Gastrocnemius medialis (tissue), 4 donors: ENCODE measurements at regions not wholly inside any gene's neighbourhood (a gene's known extent, or its start where the extent isn't known, plus 50 kb on each side); places are given as distances from the start of the nearest gene placed in this dataset.

ENCODE experiments used
- ATAC-seq, 2 donors: fragments of 150-250 bp; one replicate each; pipeline ENCODE4 v1.9.1; 2016
- DNase-seq, 2 donors: peaks; one replicate each; pipeline ENCODE4 v3.0.0-alpha.2; 2019
- H3K27ac ChIP-seq, 4 donors: fragments of 200-600 bp; sonication (generic); 1 replicate in 1 of 4; 2 replicates in 3 of 4; pipeline ENCODE4 v1.5.1; 2016 to 2018; ENCODE audit warnings: mild to moderate bottlenecking in 2 of 4, moderate library complexity in 1 of 4
- H3K27me3 ChIP-seq, 3 donors: fragments of 200-600 bp; sonication (generic) in 2 of 3; 1 replicate in 1 of 3; 2 replicates in 2 of 3; pipeline versions ENCODE4 v1.5.1 to v1.6.0; 2016 to 2019; ENCODE audit warnings: mild to moderate bottlenecking in 1 of 3, moderate library complexity in 1 of 3
- H3K36me3 ChIP-seq, 2 donors: fragments of 200-600 bp; sonication (generic) in 1 of 2; one replicate each; pipeline ENCODE4 v1.5.1; 2017 to 2018
- H3K4me1 ChIP-seq, 2 donors: fragments of 200-600 bp; sonication (generic) in 1 of 2; one replicate each; pipeline ENCODE4 v1.5.1; 2016 to 2017; ENCODE audit warnings: mild to moderate bottlenecking in 2 of 2
- H3K4me3 ChIP-seq, 4 donors: fragments of 200-600 bp; sonication (generic) in 3 of 4; 1 replicate in 1 of 4; 2 replicates in 3 of 4; pipeline ENCODE4 v1.5.1; 2016 to 2019; ENCODE audit warnings: mild to moderate bottlenecking in 2 of 4
- H3K9me3 ChIP-seq, 3 donors: fragments of 200-600 bp; sonication (generic) in 2 of 3; 1 replicate in 1 of 3; 2 replicates in 2 of 3; pipeline ENCODE4 v1.5.1; 2016 to 2019
- CTCF ChIP-seq, 5 experiments: fragments of 450-650 bp in 3 of 5; fragments of 200-600 bp in 2 of 5; sonication (generic) in 2 of 5; IDR thresholded peaks in 4 of 5; conservative IDR thresholded peaks in 1 of 5; 1 replicate in 4 of 5; 2 replicates in 1 of 5; pipeline ENCODE4 v1.5.1; 2016 to 2019; ENCODE audit warnings: antibody characterized with exemption in 5 of 5, mild to moderate bottlenecking in 3 of 5, moderate library complexity in 3 of 5
- POLR2A ChIP-seq, 2 donors: fragments of 450-650 bp; IDR thresholded peaks; one replicate each; pipeline ENCODE4 v1.6.1; 2017; ENCODE audit warnings: antibody characterized with exemption in 2 of 2, mild to moderate bottlenecking in 2 of 2, moderate library complexity in 2 of 2
- in situ Hi-C, 4 donors: fragments of 200-750 bp; cut with MboI; loops; one replicate each; pipeline versions ENCODE4 v1.15.0 to v1.8.0; 2017; ENCODE audit warnings: low sequenced_read_pairs in 4 of 4
- intact Hi-C: fragments of 100-400 bp; cut with DNase I; formaldehyde crosslinking; loops from one replicate; pipeline ENCODE4 v1.15.1; 2023; ENCODE audit warnings: low total_unique reads

GRCh38 chr16:86662195-86662594, 83.8 kb downstream of the FOXL1 start:
- Histone ChIP-seq H3K4me3 (no peak overlapping the region), H3K9me3 (no peaks in the 10 kb centered on the region), H3K4me1 (peaks cover 46 to 83% of the 10 kb centered on the region in 2 donors), H3K36me3 (no peaks in the 10 kb centered on the region), H3K27ac (peak overlapping the region; percentile 82 to 96 (median 90)), H3K27me3 (no peaks in the 10 kb centered on the region)
- TF ChIP-seq POLR2A (IDR thresholded peaks at IDR 0.05) (no peak), CTCF (IDR thresholded peaks at IDR 0.05 in 4 of 5, conservative IDR thresholded peaks at IDR 0.05 in 1 of 5) (no peak)
- in situ Hi-C loops: no loop called here
- DNase-seq (no peak), ATAC-seq (no peak)
- intact Hi-C loops: loop anchor here (5.0 to 10.0 kb wide), 2 partner anchors 85 to 723 kb away; partner anchors contain the start of genes FBXO31 and FOXL1

GRCh38 chr16:86662740-86663139, 84.4 kb downstream of the FOXL1 start:
- peak; percentile 80 to 82 for DNase-seq
- no peaks in the 10 kb centered on the region for H3K9me3 ChIP-seq
- peaks cover 46 to 85% of the 10 kb centered on the region in 2 donors for H3K4me1 ChIP-seq
- no peaks in the 10 kb centered on the region for H3K36me3 ChIP-seq
- intact Hi-C loops: loop anchor here (5.0 to 10.0 kb wide), 2 partner anchors 85 to 722 kb away; partner anchors contain the start of genes FBXO31 and FOXL1
- H3K27ac ChIP-seq: peak overlapping the region; percentile 82 to 96 (median 90)
- H3K27me3 ChIP-seq: no peaks in the 10 kb centered on the region
- ATAC-seq: peak; percentile 20 to 50
- in situ Hi-C loops: no loop called here
- no peak for TF ChIP-seq CTCF (IDR thresholded peaks at IDR 0.05 in 4 of 5, conservative IDR thresholded peaks at IDR 0.05 in 1 of 5)
- no peak for TF ChIP-seq POLR2A (IDR thresholded peaks at IDR 0.05)
- no peak overlapping the region for H3K4me3 ChIP-seq

DNA sequence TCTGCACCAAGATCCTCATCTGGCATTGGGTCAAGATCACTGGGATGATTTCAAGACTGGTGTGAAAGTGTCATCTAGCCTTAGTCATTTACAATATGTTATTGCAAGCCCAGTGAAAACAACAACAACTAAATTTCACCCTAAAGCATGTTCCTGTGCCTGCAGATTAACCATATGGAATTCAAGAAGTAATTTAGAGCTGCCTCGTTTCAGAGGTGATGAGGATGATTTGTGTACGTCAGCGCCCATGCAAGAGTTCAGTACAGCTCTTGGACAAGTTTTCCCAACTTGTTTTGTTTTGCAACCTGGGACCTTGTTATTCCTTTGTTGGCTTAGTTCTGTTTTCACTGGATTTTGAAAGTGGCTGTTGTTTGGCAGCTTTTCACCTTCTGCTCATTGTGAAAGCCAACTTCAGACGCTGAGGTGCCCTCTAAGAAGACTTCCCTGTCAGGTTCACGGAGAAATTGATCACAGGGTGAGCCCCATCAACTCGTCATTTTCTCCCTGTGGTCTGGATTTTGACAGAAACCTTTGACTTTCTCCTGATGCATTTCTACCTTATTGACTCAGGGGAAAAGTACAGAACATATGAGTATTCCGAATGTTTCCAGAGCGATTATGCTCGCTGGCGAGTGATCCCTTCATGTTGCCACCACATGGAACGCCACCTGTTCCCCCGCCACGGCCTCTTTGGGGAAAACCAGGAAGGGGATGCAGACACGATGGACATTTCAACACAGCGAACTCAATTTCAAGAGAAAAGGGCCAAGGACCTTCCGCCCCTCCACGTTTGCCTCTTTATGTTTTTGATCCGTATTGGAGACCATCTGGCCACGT, 85.6 kb downstream of the FOXL1 start:
- no peaks in the 10 kb centered on the region for H3K9me3 ChIP-seq
- intact Hi-C loops: loop anchor here (5.0 to 10.0 kb wide), 2 partner anchors 87 to 721 kb away; partner anchors contain the start of genes FBXO31 and FOXL1
- H3K27ac ChIP-seq: peak overlapping the region; percentile 82 to 96 (median 90)
- H3K27me3 ChIP-seq: no peaks in the 10 kb centered on the region
- H3K36me3 ChIP-seq: no peaks in the 10 kb centered on the region
- TF ChIP-seq CTCF (IDR thresholded peaks at IDR 0.05 in 4 of 5, conservative IDR thresholded peaks at IDR 0.05 in 1 of 5) (no peak), POLR2A (IDR thresholded peaks at IDR 0.05) (no peak)
- ATAC-seq (peak; percentile 67 to 72), DNase-seq (peak; percentile 67 to 76)
- peak overlapping the region in 2 of 4 donors; percentile 29 to 37 for H3K4me3 ChIP-seq
- in situ Hi-C loops: no loop called here
- H3K4me1 ChIP-seq: peaks cover 46 to 87% of the 10 kb centered on the region in 2 donors

DNA sequence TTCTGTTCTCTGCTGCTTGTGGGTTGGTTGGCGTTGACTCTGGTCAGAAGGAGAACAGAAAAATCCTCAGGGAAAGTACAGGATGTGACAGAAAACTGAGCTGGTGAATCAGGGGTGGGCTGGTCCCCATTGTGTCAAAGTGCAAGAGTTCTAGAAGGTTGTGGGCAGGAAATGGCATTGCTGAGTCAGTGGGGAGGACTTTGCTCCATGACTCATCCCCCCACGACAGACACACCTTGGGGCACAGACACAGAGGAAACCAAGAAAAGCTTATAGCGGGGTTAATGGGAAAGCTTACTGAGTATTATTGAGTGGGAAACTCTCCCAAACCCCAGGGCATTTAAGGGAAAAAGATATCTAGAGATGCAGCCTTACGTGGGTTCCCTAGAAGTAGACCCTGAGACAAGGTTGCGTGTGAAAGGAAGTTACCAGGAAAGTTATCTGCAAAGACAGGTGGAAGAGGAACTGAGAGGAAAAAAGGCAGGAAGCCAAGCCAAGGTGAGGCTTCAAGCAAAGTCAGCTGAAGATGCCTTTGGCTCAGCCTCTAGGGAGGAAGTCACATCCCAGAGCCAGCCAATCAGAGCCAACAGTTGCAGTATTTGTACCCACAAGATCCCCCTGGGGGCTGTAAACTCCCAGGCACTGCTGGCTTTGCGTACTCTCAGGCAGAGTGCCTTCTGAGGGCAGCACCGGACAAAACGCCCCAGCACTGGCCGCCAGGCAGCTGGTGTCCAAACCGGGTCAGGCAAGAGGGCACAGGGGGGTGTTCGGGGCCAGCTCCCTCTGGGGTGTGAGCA, 86.4 kb downstream of the FOXL1 start:
- Histone ChIP-seq H3K4me1 (peaks cover 54 to 93% of the 10 kb centered on the region in 2 donors), H3K9me3 (no peaks in the 10 kb centered on the region), H3K4me3 (peak overlapping the region in 2 of 4 donors; percentile 29 to 37), H3K27ac (peak overlapping the region; percentile 82 to 96 (median 90)), H3K27me3 (no peaks in the 10 kb centered on the region), H3K36me3 (no peaks in the 10 kb centered on the region)
- TF ChIP-seq POLR2A (IDR thresholded peaks at IDR 0.05) (peak in 1 of 2 donors; percentile 26), CTCF (IDR thresholded peaks at IDR 0.05 in 4 of 5, conservative IDR thresholded peaks at IDR 0.05 in 1 of 5) (no peak)
- in situ Hi-C loops: no loop called here
- ATAC-seq: peak; percentile 34 to 37
- intact Hi-C loops: loop anchor here (5.0 to 10.0 kb wide), 2 partner anchors 87 to 720 kb away; partner anchors contain the start of genes FBXO31 and FOXL1
- DNase-seq: peak; percentile 56 to 73
